Activated T-cell treated with anti-CD3 and anti-CD28 coated beads, Interleukin-2, amount 50 U/mL, for 1 hour (primary cell): ENCODE measurements at regions not wholly inside any gene's neighbourhood (a gene's known extent, or its start where the extent isn't known, plus 50 kb on each side); places are given as distances from the start of the nearest gene placed in this dataset.
"Not testable (repeated sequence)": the region's sequence is repeated elsewhere in the genome, so short reads cannot be mapped to it uniquely, and the experiment has no call there.

Experiments
- DNase-seq: peaks from one replicate; pipeline ENCODE4 v3.0.0-alpha.2; 2020

- no peak for DNase-seq
These were observed 768.8 kb downstream of the PDCD6IP start for GRCh38 chr3:34567266-34567665.

GRCh38 chr3:34568766-34569165 is 770.3 kb downstream of the PDCD6IP start:
- DNase-seq, result no peak

DNA sequence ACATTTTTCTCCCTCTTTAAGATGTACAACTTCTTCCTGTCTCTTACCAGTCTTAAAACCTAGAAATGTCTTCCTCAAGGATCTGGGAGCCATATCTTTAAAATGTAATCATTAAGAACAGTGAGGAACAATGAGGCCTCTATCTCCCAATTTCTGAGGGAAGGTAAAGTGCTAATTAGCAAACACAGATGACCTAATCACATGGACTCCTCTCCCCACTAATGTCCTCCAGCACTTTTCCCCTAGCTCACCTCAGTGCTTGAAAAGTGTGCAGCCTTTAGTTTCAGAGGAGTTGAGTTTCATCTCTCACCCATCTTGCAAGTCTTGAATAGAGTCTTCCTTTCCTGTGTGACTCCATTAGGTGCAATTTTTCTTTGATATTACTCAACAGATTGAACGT is 771.0 kb downstream of the PDCD6IP start:
- no peak for DNase-seq

DNA sequence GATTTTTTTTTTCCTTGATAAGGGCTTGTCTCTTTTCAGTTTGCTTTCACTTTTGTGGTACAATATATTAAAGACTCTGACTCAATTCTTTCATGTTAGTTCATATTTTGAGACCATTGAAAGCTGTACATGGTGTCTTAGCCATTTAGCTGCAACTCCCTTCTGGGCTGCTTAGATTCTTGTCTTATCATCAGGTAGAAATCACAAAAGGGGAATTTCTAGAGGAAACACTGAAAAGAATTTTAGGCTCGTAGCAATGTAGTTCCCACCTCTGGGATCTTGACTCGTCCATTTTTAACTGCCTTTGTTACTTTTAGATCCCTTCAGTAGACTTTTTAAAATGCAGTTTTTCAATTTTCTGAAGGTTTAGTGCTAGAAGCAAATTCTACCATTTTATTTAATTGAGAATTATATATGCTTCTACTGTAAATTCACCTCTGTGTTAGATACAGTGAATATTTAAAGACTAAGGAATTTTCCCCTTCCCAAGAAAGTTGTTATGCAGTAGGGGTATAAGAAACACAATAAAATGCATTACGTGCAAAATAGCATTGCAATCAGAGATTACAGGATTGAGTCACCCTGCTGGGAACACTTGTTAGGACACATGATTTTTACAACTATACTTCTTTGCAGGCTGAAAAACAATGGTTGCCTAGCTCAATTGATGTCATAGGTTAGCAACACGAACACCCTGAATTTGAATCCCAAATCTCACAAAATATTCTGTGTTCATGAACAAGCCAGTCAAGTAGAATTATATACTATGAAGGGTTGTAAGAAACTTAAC is 772.7 kb downstream of the PDCD6IP start:
- DNase-seq, result no peak

DNA sequence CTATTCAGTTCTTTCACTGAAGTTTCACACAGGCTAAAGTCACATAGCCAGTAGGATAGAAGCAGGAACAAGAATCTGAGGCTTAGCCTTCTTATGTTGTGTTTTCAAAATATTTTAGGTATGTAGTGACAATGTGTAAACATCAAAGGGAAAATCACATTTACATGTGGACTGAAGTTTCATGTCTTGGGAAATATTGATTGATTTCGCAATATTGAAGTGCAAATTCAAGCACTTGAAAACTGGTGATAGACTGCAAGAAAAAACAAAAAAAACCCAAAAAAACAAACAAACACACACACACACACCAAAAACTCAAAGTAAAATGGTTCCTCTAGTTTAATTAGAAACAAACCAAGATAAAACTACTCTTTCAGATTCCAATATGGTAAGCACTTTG is 773.3 kb downstream of the PDCD6IP start:
- no peak for DNase-seq

- DNase-seq, result no peak
These were observed 777.3 kb downstream of the PDCD6IP start for GRCh38 chr3:34575776-34576175.

DNA sequence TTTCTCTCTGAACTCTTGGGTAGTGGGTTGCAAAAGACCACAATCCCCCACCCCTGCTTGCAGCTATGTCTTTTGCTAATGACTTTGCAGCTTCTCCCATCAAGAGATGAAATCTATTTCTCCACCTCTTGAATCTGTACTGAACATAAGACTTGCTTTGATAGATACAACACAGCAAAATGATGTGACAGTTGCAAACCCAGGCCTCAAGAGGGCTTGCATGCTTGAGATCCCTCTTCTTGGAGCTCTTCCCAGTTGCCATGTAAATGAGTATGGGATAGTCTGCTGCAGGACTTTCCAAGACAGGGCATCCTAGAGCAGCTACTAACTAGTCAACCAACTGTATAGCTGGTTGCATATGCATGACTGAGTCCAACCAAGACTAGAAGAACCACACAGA is 783.6 kb downstream of the PDCD6IP start:
- no peak for DNase-seq

GRCh38 chr3:34583451-34583850 is 785.0 kb downstream of the PDCD6IP start:
- DNase-seq, result no peak

GRCh38 chr3:34584971-34585370 is 786.5 kb downstream of the PDCD6IP start:
- DNase-seq, result no peak

- no peak for DNase-seq
These were observed 801.2 kb downstream of the PDCD6IP start for GRCh38 chr3:34599595-34599994.

DNA sequence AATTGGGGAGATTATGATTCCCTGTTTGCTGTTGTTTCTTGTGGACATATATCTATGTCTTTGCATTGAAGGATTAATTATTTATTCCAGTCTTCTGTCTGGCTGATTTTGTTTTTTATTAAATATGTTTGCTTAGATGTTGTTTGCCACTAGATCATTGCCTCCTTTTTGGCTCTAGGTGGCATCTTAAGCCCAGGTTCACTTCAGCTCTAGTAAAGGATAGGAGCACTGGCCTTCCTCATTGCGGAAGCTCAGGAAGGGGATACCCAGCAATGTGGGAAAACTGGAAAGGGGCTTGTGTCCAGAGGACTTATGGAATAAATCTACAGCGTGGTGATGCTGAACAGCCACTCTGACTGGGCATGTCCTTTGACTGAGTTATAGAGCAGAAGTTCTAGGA is 821.6 kb downstream of the PDCD6IP start:
- no peak for DNase-seq

DNA sequence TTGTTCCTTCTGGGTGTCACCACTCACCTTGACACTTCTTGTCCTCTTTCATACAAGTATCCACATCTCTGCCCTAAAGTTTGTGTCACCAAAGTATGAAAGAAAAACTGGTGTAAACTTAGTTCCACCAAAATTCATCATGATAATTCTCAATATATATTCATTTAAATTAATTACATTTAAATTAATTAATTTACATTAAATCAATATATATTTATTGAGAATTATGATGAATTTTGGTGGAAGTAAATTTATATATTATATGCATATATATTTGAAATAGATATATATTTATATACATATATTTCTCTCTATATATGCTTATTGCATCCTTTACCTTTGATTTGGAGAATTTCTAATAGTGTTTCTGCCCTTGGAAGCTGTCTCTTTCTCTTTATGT is 828.3 kb downstream of the PDCD6IP start:
- no peak for DNase-seq

DNA sequence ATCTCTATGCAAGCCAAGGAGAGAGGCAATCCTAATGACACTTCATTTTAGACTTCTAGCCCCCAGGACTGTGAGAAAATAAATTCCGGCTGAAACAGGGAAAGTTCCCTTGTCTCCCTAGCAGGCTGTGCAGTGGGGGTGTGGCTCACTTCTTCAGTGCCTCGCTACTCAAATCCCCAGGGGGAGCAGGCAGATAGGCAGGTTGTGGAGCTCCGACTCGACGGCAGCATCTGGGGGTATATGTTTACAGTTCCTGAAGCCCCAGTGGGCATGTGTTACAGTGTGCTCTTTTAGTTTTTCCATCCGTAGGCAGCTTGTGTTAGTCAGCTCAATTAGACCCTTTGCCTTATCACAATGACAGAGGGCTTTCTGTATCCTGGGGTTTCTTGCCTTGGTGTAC is 836.5 kb downstream of the PDCD6IP start:
- DNase-seq, result no peak

- DNase-seq, result no peak
These were observed 837.0 kb downstream of the PDCD6IP start for GRCh38 chr3:34635352-34635850.

DNA sequence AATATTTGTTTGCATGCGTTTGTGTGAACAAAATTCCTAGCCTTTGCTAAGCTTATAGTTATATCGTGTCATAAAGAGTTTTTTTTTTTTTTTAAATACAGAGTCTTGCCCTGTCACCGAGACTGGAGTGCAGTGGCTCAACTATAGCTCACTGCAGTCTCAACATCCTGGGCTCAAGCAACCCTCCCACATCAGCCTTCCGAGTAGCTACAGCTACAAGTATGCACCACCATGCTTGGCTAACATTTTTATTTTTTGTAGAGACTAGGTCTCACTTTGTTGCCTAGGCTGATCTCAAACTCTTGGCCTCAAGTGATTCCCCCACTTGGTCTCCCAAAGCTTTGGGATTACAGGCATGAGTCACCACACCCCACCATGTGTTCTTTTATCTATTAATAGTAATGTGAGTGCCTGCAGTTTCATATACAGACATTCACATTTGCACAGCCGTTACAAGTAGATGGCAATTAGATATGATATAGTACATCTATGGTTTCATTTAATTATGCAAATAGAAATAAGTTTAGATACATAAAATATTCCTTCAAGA is 848.6 kb downstream of the PDCD6IP start:
- DNase-seq, result no peak

GRCh38 chr3:34650131-34650530 is 851.7 kb downstream of the PDCD6IP start:
- no peak for DNase-seq

DNA sequence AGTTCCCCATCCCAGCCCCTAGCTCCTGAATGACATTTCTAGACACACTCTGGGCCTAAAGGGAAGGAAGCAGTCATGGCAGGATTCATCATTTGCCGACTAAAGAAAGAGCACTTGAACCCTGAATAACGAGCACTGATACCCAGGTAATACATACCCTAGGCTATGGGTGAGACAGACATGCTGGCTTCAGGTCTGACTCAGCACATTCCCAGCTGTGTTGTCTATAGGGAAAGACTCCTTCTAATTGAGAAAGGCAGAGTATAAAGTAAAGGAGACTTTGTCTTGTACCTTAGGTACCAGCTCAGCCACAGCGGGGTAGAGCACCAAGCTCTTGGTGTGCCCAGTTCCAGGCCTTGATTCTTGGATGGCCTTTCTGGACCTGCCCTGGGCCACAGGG is 870.5 kb downstream of the PDCD6IP start:
- no peak for DNase-seq

DNA sequence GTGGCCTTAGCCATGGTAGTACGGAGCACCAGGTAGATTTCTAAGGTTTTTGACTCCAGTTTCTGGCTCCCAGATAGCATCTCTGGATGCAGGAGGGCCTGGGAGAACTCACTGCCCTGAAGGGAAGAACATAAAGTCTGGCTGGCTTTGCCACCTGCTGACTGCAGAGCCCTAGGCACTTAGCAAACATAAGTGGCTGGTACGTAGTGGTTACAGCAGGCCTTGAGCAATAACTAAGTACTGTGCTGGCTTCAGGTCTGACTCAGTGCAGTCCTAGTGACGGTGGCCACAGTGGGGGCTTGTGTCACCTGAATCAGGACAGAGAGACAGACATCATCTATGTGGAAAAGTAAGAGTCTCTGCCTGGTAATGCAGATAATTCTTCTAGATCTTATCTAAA is 871.1 kb downstream of the PDCD6IP start:
- DNase-seq, result no peak

DNA sequence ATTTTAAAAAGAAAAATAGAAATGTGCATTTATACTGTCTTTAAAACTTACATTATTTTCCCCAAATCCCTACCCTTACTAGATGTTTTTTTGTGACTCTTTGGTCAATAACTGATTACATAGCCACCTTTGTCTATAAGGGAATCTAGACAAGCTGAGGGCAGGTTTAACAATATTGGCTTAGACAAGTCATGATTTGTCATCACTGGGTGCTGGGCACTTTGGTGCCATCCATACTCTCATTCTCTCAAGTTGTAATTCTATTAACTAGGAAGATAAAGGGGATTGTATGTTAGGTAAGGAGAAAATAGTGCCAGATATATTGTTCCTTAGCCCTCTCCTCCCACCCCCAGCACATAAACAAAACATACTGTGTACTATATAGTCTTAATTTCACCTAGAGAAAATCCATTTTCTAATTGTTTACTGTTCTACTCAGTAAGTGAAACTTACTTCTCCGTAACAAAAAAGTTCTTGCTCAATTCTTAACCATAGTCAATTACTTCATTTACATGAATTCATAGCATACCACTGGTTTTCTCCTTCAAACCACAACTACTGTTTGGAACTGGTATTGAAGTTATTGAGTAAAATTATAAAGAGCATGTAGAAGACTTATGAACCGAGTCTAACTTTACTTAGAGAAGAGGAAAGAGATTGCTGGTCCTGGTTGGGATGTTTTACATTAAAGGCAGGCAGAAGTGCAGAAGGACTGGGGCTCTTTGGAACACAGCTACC is 877.1 kb downstream of the PDCD6IP start:
- DNase-seq, result no peak

DNA sequence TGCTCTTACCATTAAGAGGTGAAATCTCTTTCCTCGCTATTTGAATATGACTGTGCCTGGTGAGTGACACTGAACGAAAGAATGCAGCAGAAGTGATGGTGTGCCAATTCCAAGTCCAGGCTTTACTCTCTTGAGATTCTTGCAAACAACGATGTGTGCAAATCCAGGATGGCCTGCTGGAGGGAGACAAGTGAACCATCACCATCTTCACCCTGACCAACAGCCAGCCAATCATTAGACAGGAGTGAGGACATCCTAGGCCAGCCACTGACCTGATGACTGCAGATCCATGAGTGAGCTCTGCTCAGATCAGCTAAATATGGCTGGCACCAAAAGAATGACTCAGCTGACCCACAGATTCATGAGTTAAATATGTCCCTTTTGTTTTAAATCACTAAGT is 878.0 kb downstream of the PDCD6IP start:
- DNase-seq, result no peak

DNA sequence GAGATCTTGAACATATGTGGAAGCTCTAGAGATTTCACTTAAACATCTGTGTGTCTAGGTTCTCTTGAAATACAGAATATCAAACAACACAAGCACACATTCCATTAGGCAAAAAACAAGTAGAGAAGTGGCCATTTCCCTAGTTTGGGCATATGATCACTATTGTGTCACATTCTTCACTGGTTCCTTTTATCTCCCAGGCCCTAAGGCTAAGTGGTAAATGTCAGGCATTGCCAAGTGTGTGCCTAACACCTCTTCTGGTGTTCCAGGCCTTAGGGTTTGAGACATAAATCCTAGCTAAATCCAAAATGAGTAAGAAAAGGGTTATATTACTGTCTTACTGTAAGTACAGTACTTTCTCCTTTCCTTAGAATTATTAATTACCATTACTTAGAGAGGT is 880.1 kb downstream of the PDCD6IP start:
- DNase-seq, result no peak

GRCh38 chr3:34679055-34679454 is 880.6 kb downstream of the PDCD6IP start:
- DNase-seq, result not testable (repeated sequence)

GRCh38 chr3:34683851-34684250 is 885.4 kb downstream of the PDCD6IP start:
- DNase-seq, result peak; percentile 32

- no peak for DNase-seq
These were observed 888.1 kb downstream of the PDCD6IP start for GRCh38 chr3:34686541-34686940.
